Calu3 (cell line): ENCODE measurements at regions not wholly inside any gene's neighbourhood (a gene's known extent, or its start where the extent isn't known, plus 50 kb on each side); places are given as distances from the start of the nearest gene placed in this dataset.

Experiments
- BruUV-seq: library from RNA; stranded (reverse); fragments of 400-500 nt; replicated peaks from 2 replicates; lab custom pipeline; 2021; lab: Mats Ljungman, UMichigan
- CTCF ChIA-PET: fragments of 300-600 bp; sonication (Branson Sonifier 250); formaldehyde crosslinking; loops from one replicate; lab custom pipeline; 2022; ENCODE audit warnings: antibody characterized with exemption; lab: Charles Lee
- DNase-seq: peaks from one replicate; pipeline ENCODE4 v3.0.0; 2022
- H3K27ac Mint-ChIP-seq: one replicate; pipeline ENCODE4 v1.8.0; 2022; ENCODE audit warnings: mixed read lengths; ENCODE audit not compliant: unreplicated experiment
- H3K27me3 Mint-ChIP-seq: one replicate; pipeline ENCODE4 v1.8.0; 2022; ENCODE audit warnings: mixed read lengths; ENCODE audit not compliant: unreplicated experiment
- H3K36me3 Mint-ChIP-seq: one replicate; pipeline ENCODE4 v1.8.0; 2022; ENCODE audit warnings: mild to moderate bottlenecking, moderate library complexity, mixed read lengths; ENCODE audit not compliant: insufficient read depth, unreplicated experiment
- H3K4me1 Mint-ChIP-seq: one replicate; pipeline ENCODE4 v1.8.0; 2022; ENCODE audit warnings: mild to moderate bottlenecking, low read depth, mixed read lengths; ENCODE audit not compliant: unreplicated experiment
- H3K4me3 Mint-ChIP-seq: one replicate; pipeline ENCODE4 v1.8.0; 2022; ENCODE audit warnings: mild to moderate bottlenecking, low read depth, moderate library complexity, mixed read lengths; ENCODE audit not compliant: unreplicated experiment
- H3K9me3 Mint-ChIP-seq: one replicate; pipeline ENCODE4 v1.8.0; 2022; ENCODE audit warnings: low read depth, mixed read lengths; ENCODE audit not compliant: unreplicated experiment
- CTCF ChIP-seq: fragments of 200-600 bp; IDR thresholded peaks from one replicate; pipeline ENCODE4 v1.8.0; 2022; ENCODE audit warnings: antibody characterized with exemption; ENCODE audit not compliant: unreplicated experiment
- intact Hi-C: fragments of 100-400 bp; cut with micrococcal nuclease; formaldehyde crosslinking; loops from one replicate; pipeline ENCODE4 v1.10.0; 2022; ENCODE audit not compliant: unreplicated experiment

DNA sequence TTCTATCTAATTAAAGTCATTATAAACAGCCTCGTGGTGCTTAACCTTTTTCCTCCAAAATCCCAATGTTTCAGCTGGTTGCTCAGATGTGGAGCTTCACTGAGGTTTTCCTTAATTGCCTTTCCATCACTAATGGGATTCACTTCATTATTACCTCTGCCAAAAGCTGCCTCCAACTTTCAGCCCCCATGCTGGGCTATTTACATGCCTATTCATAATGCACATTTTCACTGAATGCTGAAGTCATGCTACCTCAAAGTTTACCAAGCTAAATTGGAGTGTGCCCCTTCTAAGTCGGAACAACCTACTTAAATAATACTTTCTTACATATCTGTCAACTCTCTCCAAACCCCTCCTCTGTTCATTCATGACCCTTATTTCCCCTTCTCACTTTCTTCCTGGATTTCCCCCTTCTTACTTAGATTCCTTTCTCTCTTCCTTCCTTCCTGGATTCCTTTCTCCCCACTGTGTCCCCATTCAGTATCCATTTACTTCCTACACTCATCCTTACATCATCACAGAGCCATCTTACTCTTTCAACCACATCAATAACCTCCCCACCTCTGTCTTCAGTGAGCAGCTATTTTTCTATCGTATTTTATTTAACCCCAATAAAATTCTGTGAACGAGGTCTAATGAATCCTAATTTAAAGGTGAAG lies 887.3 kb upstream of the TENM4 start:
- CTCF ChIA-PET, result interaction anchor here (0.5 kb wide), 1 partner anchor 370 kb away, joined by 4 read pairs; no protein-coding TSS in a partner anchor
- H3K27ac Mint-ChIP-seq, result no peak overlapping the region
- no peaks in the 10 kb centered on the region for H3K4me1 Mint-ChIP-seq
- H3K36me3 Mint-ChIP-seq, result no peaks in the 10 kb centered on the region
- no peaks in the 10 kb centered on the region for H3K27me3 Mint-ChIP-seq
- no peak for TF ChIP-seq CTCF
- no TSS peak for BruUV-seq
- H3K4me3 Mint-ChIP-seq, result no peak overlapping the region
- intact Hi-C loops, result no loop called here
- H3K9me3 Mint-ChIP-seq, result peaks cover 3% of the 10 kb centered on the region
- DNase-seq, result no peak

DNA sequence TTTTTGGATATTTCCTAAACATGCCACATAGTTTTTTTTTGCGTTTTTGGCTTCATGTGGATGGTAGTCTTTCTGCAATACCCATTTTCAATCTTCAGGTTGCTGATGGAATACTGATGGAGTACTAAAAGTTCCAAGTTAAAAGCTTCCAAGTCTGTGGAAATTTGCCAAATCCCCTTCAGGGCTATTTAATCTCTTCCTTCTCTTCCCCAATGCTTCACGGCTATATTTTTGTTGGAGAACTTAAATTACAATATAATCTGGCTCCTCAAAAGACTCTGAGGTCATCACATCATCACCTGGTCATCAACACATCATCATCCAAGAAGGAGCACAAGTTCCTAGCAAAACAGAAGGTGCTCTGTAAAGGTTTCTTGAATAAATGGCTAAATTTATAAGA lies 881.0 kb upstream of the TENM4 start:
- no peak overlapping the region for H3K4me3 Mint-ChIP-seq
- CTCF ChIA-PET, result no interaction called here
- no peak overlapping the region for H3K27ac Mint-ChIP-seq
- intact Hi-C loops, result no loop called here
- no peak for TF ChIP-seq CTCF
- H3K9me3 Mint-ChIP-seq, result peaks cover 9% of the 10 kb centered on the region
- DNase-seq, result no peak
- H3K4me1 Mint-ChIP-seq, result no peaks in the 10 kb centered on the region
- no peaks in the 10 kb centered on the region for H3K27me3 Mint-ChIP-seq
- no peaks in the 10 kb centered on the region for H3K36me3 Mint-ChIP-seq
- no TSS peak for BruUV-seq

- no peak for DNase-seq
- TF ChIP-seq CTCF, result no peak
- CTCF ChIA-PET, result no interaction called here
- no TSS peak for BruUV-seq
- no peaks in the 10 kb centered on the region for H3K27me3 Mint-ChIP-seq
- H3K27ac Mint-ChIP-seq, result no peak overlapping the region
- H3K4me3 Mint-ChIP-seq, result no peak overlapping the region
- H3K4me1 Mint-ChIP-seq, result no peaks in the 10 kb centered on the region
- no peaks in the 10 kb centered on the region for H3K36me3 Mint-ChIP-seq
- intact Hi-C loops, result no loop called here
- H3K9me3 Mint-ChIP-seq, result peaks cover 9% of the 10 kb centered on the region
Observed at GRCh38 chr11:80320765-80321164, 879.9 kb upstream of the TENM4 start.

DNA sequence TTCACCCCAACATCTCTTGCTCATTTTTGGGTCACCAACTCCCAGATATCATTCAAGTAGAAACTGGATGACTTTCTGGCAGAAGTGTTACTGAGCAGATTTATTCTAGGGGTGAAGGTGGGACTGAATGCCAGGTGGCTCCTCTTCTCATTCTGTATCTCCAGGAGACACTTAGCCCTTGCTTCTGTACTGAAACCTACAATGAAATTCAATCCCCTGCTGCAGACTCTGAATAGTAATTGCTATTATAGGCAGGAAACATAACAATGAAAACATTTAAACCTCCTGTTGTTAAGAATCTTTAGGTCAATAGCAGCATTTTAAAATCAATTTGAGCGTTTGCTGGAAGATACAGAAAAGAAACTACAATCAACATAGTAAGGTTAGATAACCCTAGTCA lies 879.4 kb upstream of the TENM4 start:
- no peak for DNase-seq
- no peaks in the 10 kb centered on the region for H3K27me3 Mint-ChIP-seq
- no peaks in the 10 kb centered on the region for H3K4me1 Mint-ChIP-seq
- peaks cover 9% of the 10 kb centered on the region for H3K9me3 Mint-ChIP-seq
- CTCF ChIA-PET, result no interaction called here
- H3K36me3 Mint-ChIP-seq, result no peaks in the 10 kb centered on the region
- no peak overlapping the region for H3K4me3 Mint-ChIP-seq
- no peak for TF ChIP-seq CTCF
- BruUV-seq, result no TSS peak
- H3K27ac Mint-ChIP-seq, result no peak overlapping the region
- intact Hi-C loops, result no loop called here
